ENCODE measurements at regions not wholly inside any gene's neighbourhood (a gene's known extent, or its start where the extent isn't known, plus 50 kb on each side); places are given as distances from the start of the nearest gene placed in this dataset.

GRCh38 chr2:12501469-12502158 lies 215.1 kb upstream of the TRIB2 start:
- TF ChIP-seq POLR2AphosphoS5 (IDR thresholded peaks at IDR 0.05) (peak in 1 of 4 donors; percentile 17), CTCF (IDR thresholded peaks at IDR 0.05) (no peak), EP300 (IDR thresholded peaks at IDR 0.05) (no peak)
